ENCODE measurements at regions not wholly inside any gene's neighbourhood (a gene's known extent, or its start where the extent isn't known, plus 50 kb on each side); places are given as distances from the start of the nearest gene placed in this dataset.
"Not testable (repeated sequence)": the region's sequence is repeated elsewhere in the genome, so short reads cannot be mapped to it uniquely, and the experiment has no call there.

DNA sequence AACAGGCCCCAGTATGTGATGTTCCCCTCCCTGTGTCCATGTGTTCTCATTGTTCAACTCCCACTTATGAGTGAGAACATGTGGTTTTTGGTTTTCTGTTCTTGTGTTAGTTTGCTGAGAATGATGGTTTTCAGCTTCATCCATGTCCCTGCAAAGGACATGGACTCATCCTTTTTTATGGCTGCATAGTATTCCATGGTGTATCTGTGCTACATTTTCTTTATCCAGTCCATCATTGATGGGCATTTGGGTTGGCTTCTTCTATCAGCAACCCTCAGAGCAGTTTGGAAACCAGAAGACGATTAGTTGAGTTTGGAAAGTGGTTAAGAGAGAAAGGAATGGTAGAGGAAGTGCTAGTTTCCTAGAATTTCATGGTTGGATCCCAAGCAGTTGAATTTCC, 319.1 kb upstream of the RNF32 start:
- TF ChIP-seq, protein P1, sequence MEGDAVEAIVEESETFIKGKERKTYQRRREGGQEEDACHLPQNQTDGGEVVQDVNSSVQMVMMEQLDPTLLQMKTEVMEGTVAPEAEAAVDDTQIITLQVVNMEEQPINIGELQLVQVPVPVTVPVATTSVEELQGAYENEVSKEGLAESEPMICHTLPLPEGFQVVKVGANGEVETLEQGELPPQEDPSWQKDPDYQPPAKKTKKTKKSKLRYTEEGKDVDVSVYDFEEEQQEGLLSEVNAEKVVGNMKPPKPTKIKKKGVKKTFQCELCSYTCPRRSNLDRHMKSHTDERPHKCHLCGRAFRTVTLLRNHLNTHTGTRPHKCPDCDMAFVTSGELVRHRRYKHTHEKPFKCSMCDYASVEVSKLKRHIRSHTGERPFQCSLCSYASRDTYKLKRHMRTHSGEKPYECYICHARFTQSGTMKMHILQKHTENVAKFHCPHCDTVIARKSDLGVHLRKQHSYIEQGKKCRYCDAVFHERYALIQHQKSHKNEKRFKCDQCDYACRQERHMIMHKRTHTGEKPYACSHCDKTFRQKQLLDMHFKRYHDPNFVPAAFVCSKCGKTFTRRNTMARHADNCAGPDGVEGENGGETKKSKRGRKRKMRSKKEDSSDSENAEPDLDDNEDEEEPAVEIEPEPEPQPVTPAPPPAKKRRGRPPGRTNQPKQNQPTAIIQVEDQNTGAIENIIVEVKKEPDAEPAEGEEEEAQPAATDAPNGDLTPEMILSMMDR (IDR thresholded peaks at IDR 0.05) = not testable (repeated sequence)
- not testable (repeated sequence) for TF ChIP-seq POLR2A (IDR thresholded peaks at IDR 0.05)

Measured in esophagus squamous epithelium (tissue), 4 donors.